ENCODE measurements at regions not wholly inside any gene's neighbourhood (a gene's known extent, or its start where the extent isn't known, plus 50 kb on each side); places are given as distances from the start of the nearest gene placed in this dataset.
"Not testable (repeated sequence)": the region's sequence is repeated elsewhere in the genome, so short reads cannot be mapped to it uniquely, and the experiment has no call there.

DNA sequence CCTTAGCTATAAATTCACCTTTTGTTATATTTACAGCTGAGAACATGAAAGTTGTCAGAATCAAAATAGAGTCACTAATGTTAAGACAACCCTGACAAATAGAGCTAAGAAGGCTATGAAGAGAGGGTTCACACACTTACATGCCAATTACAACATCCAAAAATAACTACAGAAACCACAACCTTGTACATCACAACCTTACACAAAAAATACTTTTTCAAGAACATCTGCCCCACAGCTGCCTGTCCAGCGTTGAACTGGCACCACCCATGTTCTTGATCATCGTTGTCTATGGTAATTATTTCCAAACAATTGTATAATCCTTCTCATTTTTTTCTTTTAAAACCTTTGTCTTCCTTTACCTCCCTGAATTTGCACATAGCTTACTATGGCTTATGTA is 231.2 kb upstream of the FKBP1C start:
- Mint-ChIP-seq H3K27me3 (ENCODE audit: insufficient read depth) (no peaks in the 10 kb centered on the region), H3K4me3 (no peak overlapping the region), H3K36me3 (ENCODE audit: low read depth) (no peaks in the 10 kb centered on the region), H3K9me3 (no peaks in the 10 kb centered on the region), H3K27ac (no peak overlapping the region), H3K4me1 (ENCODE audit: low read depth) (no peaks in the 10 kb centered on the region)
- no peak for DNase-seq (ENCODE audit: low spot score)
- intact Hi-C loops (cut with micrococcal nuclease): no loop called here

DNA sequence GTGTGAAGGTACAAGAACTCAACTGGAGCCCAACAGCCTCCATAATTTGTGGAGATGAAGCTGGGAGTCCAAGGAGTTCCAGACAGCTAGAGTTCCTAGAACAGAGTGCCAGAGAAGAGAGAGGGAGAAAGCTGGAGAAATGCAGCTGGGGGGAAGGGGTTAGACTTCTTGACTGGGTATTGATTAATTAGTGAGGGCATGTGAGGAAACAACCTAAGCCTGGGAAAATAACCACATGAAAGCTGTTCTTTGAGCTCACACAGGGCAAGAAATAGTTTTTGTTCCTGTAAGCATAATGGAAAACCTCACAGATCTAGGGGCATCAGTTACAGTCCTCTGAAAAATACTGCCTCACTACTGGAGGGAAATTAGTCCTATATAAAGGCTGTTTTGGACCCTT is 230.5 kb upstream of the FKBP1C start:
- intact Hi-C loops (cut with micrococcal nuclease): no loop called here
- H3K27me3 Mint-ChIP-seq (ENCODE audit: insufficient read depth): no peaks in the 10 kb centered on the region
- H3K4me1 Mint-ChIP-seq (ENCODE audit: low read depth): no peaks in the 10 kb centered on the region
- DNase-seq (ENCODE audit: low spot score): no peak
- no peak overlapping the region for H3K27ac Mint-ChIP-seq
- H3K9me3 Mint-ChIP-seq: no peaks in the 10 kb centered on the region
- no peaks in the 10 kb centered on the region for H3K36me3 Mint-ChIP-seq (ENCODE audit: low read depth)
- no peak overlapping the region for H3K4me3 Mint-ChIP-seq

DNA sequence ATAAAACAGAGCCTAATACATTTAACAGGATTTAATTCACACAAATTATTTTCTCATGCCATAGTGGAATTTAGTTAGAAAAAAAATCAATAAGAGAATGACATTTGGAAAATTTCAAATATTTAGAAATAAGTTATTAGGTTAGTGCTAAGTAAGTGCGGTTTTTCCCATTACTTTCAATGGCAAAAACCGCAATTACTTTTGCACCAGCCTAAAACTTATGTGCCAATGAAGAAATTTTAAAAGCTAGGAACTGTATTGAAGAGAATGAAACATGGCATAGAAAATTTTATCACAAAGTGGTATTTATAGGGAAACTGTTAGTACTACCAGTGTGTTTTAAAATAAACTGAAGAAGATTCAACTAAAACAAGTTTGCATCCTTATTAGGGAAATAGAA is 228.3 kb upstream of the FKBP1C start:
- Mint-ChIP-seq H3K36me3 (ENCODE audit: low read depth) (no peaks in the 10 kb centered on the region), H3K9me3 (no peaks in the 10 kb centered on the region), H3K4me3 (no peak overlapping the region), H3K4me1 (ENCODE audit: low read depth) (no peaks in the 10 kb centered on the region), H3K27me3 (ENCODE audit: insufficient read depth) (no peaks in the 10 kb centered on the region), H3K27ac (no peak overlapping the region)
- intact Hi-C loops (cut with micrococcal nuclease): no loop called here
- DNase-seq (ENCODE audit: low spot score): no peak

DNA sequence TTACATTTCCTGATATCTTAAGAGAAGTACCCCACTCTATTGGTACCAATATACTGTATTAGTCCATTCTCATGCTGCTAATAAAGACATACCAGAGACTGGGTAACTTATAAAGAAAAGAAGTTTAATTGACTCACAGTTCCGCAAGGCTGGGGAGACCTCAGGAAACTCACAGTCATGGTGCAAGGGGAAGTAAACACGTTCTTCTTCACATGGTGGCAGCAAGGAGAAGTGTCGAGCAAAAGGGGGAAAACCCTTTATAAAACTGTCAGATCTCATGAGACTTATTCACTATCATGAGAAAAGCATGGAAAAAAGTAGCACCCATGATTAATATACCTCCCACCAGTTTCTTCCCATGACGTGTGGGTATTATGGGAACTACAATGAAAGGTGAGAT is 219.6 kb upstream of the FKBP1C start:
- peaks cover 13% of the 10 kb centered on the region for H3K9me3 Mint-ChIP-seq
- DNase-seq (ENCODE audit: low spot score); H3K4me3 Mint-ChIP-seq; H3K4me1 Mint-ChIP-seq (ENCODE audit: low read depth); intact Hi-C loops (cut with micrococcal nuclease); H3K27me3 Mint-ChIP-seq (ENCODE audit: insufficient read depth); H3K36me3 Mint-ChIP-seq (ENCODE audit: low read depth); H3K27ac Mint-ChIP-seq: not testable (repeated sequence)

DNA sequence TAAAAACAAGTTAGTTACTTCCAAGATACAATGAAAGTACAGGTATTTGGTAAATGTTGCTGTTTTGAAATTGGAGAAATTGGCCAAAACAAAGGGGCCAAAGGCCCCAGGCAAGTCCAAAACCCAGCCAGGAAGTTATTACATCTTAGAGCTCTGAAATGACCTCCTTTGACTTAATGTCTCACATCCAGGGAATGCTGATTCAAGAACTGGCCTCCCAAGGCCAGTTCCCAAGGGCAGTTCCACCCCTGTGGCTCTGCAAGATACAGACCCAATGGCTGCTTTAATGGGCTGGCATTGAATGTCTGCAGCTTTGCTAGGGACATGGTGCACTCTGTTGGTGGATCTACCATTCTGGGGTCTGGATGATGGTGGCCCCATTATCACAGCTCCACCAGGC is 217.3 kb upstream of the FKBP1C start:
- H3K27me3 Mint-ChIP-seq (ENCODE audit: insufficient read depth): no peaks in the 10 kb centered on the region
- H3K4me1 Mint-ChIP-seq (ENCODE audit: low read depth): no peaks in the 10 kb centered on the region
- DNase-seq (ENCODE audit: low spot score): no peak
- H3K4me3 Mint-ChIP-seq: no peak overlapping the region
- intact Hi-C loops (cut with micrococcal nuclease): no loop called here
- no peak overlapping the region for H3K27ac Mint-ChIP-seq
- H3K9me3 Mint-ChIP-seq: peaks cover 13% of the 10 kb centered on the region
- no peaks in the 10 kb centered on the region for H3K36me3 Mint-ChIP-seq (ENCODE audit: low read depth)

DNA sequence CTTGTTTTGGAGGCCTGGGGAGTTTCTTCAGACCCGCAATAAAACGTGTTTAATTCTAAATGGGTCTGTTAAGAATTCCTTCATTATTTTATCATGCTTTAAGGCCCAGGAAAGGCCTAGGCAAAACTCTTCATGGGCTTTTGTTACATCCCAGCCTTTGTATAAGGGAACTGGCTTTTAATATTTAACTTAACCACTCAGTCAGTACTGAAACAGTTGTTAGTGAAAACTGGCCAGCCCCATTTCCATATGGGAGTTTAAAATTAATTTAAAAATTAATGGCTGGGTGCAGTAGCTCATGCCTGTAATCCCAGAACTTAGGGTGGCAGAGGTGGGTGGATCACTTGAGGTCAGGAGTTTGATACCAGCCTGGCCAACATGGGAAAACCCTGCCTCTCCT is 213.2 kb upstream of the FKBP1C start:
- no peaks in the 10 kb centered on the region for H3K27me3 Mint-ChIP-seq (ENCODE audit: insufficient read depth)
- DNase-seq (ENCODE audit: low spot score): no peak
- no peaks in the 10 kb centered on the region for H3K4me1 Mint-ChIP-seq (ENCODE audit: low read depth)
- no peak overlapping the region for H3K27ac Mint-ChIP-seq
- intact Hi-C loops (cut with micrococcal nuclease): no loop called here
- H3K4me3 Mint-ChIP-seq: no peak overlapping the region
- no peaks in the 10 kb centered on the region for H3K36me3 Mint-ChIP-seq (ENCODE audit: low read depth)
- peaks cover 12% of the 10 kb centered on the region for H3K9me3 Mint-ChIP-seq

DNA sequence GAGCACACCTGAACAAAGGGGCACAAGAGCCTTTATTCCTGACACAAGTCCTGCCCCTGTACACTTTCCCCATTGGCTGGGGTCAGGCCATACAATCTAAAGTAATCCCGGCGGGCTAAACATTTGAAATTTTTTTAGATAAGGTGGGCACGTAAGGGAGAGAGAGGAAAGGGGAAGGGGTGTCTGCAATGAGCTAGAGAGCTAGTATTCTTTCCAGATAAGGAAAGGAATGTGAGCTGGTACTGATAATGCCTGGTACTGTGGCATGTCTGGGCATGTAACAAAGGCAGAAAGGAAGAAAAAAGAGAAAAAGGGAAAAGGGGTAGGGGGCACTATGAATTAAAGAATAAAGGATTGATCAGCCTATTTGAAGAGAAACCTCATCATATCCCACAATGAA is 212.0 kb upstream of the FKBP1C start:
- DNase-seq (ENCODE audit: low spot score); intact Hi-C loops (cut with micrococcal nuclease); H3K4me3 Mint-ChIP-seq; H3K27me3 Mint-ChIP-seq (ENCODE audit: insufficient read depth); H3K4me1 Mint-ChIP-seq (ENCODE audit: low read depth); H3K27ac Mint-ChIP-seq; H3K36me3 Mint-ChIP-seq (ENCODE audit: low read depth): not testable (repeated sequence)
- H3K9me3 Mint-ChIP-seq: peaks cover 12% of the 10 kb centered on the region

DNA sequence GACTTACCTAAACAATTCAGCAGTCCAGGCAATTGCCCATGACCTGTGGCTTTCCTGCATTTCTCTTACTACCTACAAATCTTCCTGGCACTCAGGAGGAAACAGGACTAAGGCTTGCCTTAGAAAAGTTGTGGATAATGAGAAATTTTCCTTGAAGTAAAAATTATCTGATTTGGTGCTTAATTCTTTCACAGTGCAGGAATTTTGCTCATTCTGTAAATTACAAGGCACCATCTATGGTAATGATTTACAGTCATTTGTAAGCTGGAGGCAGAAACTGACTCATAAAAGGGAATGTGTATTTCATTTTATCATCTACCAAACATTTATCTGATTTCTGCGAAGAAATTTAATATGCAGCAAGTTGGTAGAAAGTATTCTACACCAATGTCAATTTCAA is 211.5 kb upstream of the FKBP1C start:
- intact Hi-C loops (cut with micrococcal nuclease): no loop called here
- H3K27me3 Mint-ChIP-seq (ENCODE audit: insufficient read depth): no peaks in the 10 kb centered on the region
- H3K36me3 Mint-ChIP-seq (ENCODE audit: low read depth): no peaks in the 10 kb centered on the region
- H3K27ac Mint-ChIP-seq: no peak overlapping the region
- no peaks in the 10 kb centered on the region for H3K4me1 Mint-ChIP-seq (ENCODE audit: low read depth)
- peaks cover 10% of the 10 kb centered on the region for H3K9me3 Mint-ChIP-seq
- no peak overlapping the region for H3K4me3 Mint-ChIP-seq
- no peak for DNase-seq (ENCODE audit: low spot score)

DNA sequence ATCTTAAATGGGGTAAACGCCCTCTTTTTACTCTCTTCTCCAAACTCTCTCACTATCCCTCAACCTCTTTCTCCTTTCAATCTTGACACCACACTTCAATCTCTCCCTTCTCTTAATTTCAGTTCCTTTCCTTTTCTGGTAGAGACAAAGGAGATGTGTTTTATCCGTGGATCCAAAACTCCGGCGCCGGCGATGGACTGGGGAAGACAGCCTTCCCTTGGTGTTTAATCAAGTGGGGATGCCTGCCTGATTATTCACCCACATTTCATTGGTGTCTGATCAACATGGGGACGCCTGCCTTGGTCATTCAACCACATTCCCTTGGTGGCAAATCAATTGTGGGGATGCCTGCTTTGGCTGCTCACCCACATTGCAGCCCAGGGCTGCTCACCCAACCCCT is 205.3 kb upstream of the FKBP1C start:
- H3K4me3 Mint-ChIP-seq; H3K4me1 Mint-ChIP-seq (ENCODE audit: low read depth); H3K36me3 Mint-ChIP-seq (ENCODE audit: low read depth); H3K9me3 Mint-ChIP-seq; H3K27ac Mint-ChIP-seq; H3K27me3 Mint-ChIP-seq (ENCODE audit: insufficient read depth); intact Hi-C loops (cut with micrococcal nuclease); DNase-seq (ENCODE audit: low spot score): not testable (repeated sequence)

DNA sequence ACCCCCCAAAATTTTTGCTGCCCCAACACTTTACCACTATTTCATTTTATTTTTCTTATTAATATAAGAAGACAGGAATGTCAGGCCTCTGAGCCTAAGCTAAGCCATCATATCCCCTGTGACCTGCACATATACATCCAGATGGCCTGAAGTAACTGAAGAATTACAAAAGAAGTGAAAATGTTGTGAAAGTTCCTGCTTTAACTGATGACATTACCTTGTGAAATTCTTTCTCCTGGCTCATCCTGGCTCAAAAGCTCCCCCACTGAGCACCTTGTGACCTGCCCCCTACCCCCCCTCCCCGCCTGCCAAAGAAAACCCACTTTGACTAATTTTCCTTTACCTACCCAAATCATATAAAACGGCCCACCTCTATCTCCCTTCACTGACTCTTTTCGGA is 200.3 kb upstream of the FKBP1C start:
- H3K4me3 Mint-ChIP-seq; H3K4me1 Mint-ChIP-seq (ENCODE audit: low read depth); H3K9me3 Mint-ChIP-seq; H3K27me3 Mint-ChIP-seq (ENCODE audit: insufficient read depth); DNase-seq (ENCODE audit: low spot score); H3K27ac Mint-ChIP-seq; intact Hi-C loops (cut with micrococcal nuclease); H3K36me3 Mint-ChIP-seq (ENCODE audit: low read depth): not testable (repeated sequence)

DNA sequence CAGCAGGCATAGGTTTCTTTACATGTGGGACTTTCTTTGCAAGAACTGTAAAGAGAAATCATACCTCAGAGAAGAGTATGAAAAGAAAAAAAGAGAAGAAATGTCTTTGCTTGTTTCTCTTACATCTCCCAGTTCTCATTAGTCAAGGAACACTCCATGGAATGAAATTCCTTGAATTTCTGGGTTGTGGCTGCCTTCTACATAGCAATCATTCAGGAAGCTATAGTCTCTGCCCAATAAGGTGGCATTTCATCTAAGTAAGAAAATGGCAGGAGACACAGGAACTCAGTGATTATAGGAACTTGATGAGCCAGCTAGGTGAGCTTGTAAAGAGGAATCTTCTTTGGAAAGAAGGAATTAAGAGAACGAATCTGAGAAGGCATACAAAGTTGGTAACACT is 197.0 kb upstream of the FKBP1C start:
- intact Hi-C loops (cut with micrococcal nuclease): no loop called here
- no peaks in the 10 kb centered on the region for H3K36me3 Mint-ChIP-seq (ENCODE audit: low read depth)

DNA sequence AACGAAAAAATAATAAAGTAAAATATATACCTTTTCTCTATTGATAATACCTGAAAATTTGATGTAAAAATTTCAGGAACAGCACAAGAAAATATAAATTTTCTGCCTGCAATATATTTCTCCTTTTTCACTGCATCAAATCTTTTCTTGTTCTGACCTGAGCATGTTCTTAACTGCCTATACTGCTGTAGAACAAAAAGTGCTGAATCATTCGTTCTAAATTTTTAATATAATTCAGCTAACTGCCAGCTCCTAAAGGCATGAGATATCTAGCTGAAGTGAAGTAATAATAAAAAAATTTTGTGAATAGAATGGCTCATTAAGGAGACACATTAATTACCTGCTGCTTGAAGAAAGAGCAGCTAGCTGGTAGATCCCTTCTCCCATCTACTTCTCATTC is 188.6 kb upstream of the FKBP1C start:
- H3K27ac Mint-ChIP-seq: no peak overlapping the region
- DNase-seq (ENCODE audit: low spot score): no peak
- no peaks in the 10 kb centered on the region for H3K4me1 Mint-ChIP-seq (ENCODE audit: low read depth)
- H3K4me3 Mint-ChIP-seq: no peak overlapping the region
- no peaks in the 10 kb centered on the region for H3K27me3 Mint-ChIP-seq (ENCODE audit: insufficient read depth)
- no peaks in the 10 kb centered on the region for H3K36me3 Mint-ChIP-seq (ENCODE audit: low read depth)
- intact Hi-C loops (cut with micrococcal nuclease): no loop called here
- no peaks in the 10 kb centered on the region for H3K9me3 Mint-ChIP-seq

More for the DNA sequence above, 197.0 kb upstream of the FKBP1C start:
- Mint-ChIP-seq H3K9me3 (no peaks in the 10 kb centered on the region), H3K27ac (no peak overlapping the region), H3K4me1 (ENCODE audit: low read depth) (no peaks in the 10 kb centered on the region), H3K27me3 (ENCODE audit: insufficient read depth) (no peaks in the 10 kb centered on the region), H3K4me3 (no peak overlapping the region)
- DNase-seq (ENCODE audit: low spot score): no peak

DNA sequence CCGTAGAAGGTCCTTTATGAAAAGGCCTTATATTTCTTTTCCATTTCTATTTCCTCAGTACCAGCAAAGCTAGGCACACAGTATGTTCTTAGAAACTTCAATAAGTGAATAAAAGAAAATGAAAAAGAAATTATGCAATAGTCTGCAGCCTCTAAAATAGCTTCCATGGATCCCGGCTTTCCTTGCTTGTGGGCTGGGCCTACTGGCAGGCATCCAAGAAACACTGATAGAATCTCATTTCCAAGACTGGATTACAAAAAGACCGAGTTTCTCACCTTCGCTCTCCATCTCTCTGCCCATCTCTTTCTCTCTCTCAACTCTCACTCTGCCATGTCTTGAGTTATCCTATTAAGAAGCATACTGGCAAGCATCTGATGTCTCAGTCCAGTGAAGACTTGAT is 187.5 kb upstream of the FKBP1C start:
- intact Hi-C loops (cut with micrococcal nuclease): no loop called here
- Mint-ChIP-seq H3K36me3 (ENCODE audit: low read depth) (no peaks in the 10 kb centered on the region), H3K27me3 (ENCODE audit: insufficient read depth) (no peaks in the 10 kb centered on the region), H3K27ac (no peak overlapping the region), H3K4me3 (no peak overlapping the region), H3K9me3 (no peaks in the 10 kb centered on the region), H3K4me1 (ENCODE audit: low read depth) (no peaks in the 10 kb centered on the region)
- no peak for DNase-seq (ENCODE audit: low spot score)

DNA sequence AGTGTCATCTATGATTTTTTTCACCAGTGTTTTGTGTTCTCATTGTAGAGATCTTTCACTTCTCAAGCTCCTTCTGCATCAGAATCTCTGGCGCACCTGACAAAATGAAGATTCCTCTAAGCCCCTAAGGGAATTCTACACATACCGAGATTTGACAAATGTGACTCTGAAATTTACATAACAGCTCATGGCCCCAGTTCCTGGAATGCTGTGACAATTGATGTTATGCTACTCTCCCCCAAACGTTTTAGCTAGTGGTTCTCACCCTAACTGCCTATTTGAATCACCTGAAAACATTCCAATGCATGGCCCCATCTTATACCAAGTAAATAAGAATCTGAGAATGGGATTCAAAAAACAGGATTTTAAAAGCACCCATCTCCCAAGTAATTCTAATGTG is 162.1 kb upstream of the FKBP1C start:
- DNase-seq (ENCODE audit: low spot score): no peak
- H3K4me3 Mint-ChIP-seq: no peak overlapping the region
- H3K4me1 Mint-ChIP-seq (ENCODE audit: low read depth): no peaks in the 10 kb centered on the region
- H3K27me3 Mint-ChIP-seq (ENCODE audit: insufficient read depth): no peaks in the 10 kb centered on the region
- H3K27ac Mint-ChIP-seq: no peak overlapping the region
- intact Hi-C loops (cut with micrococcal nuclease): no loop called here
- H3K36me3 Mint-ChIP-seq (ENCODE audit: low read depth): no peaks in the 10 kb centered on the region
- H3K9me3 Mint-ChIP-seq: peaks cover 7% of the 10 kb centered on the region
